GM21737 (cell line): ENCODE measurements at regions not wholly inside any gene's neighbourhood (a gene's known extent, or its start where the extent isn't known, plus 50 kb on each side); places are given as distances from the start of the nearest gene placed in this dataset.

Experiments used
- ATAC-seq: cut with Tn5 transposase; IDR thresholded peaks from one replicate; pipeline ENCODE4 v1.9.1; 2021; ENCODE audit warnings: mild to moderate bottlenecking, moderate library complexity; ENCODE audit not compliant: unreplicated experiment

GRCh38 chr4:24419181-24420034 lies 164.9 kb downstream of the DHX15 start:
- peak; percentile 89 for ATAC-seq

DNA sequence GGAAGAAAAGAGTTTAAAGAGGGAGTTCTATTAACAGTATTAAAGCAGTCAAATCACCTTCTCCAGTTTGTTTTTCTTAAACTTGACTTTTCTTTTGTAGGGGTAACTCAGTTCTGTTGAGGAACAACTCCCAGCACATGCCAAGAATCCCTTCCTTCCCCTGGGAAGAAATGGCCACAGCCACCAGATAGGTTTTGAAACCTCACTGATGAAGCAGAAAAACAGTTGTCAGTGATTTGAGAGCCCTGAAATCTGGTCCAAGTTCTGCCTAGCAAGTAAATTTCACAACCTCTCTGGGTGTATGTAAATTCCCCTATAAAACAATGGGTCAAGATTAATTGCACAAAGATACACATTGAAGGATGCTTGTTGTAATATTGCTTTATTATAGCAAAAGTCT lies 167.1 kb downstream of the DHX15 start:
- no peak for ATAC-seq

- no peak for ATAC-seq
Observed at GRCh38 chr4:24416293-24416692, 168.1 kb downstream of the DHX15 start.

DNA sequence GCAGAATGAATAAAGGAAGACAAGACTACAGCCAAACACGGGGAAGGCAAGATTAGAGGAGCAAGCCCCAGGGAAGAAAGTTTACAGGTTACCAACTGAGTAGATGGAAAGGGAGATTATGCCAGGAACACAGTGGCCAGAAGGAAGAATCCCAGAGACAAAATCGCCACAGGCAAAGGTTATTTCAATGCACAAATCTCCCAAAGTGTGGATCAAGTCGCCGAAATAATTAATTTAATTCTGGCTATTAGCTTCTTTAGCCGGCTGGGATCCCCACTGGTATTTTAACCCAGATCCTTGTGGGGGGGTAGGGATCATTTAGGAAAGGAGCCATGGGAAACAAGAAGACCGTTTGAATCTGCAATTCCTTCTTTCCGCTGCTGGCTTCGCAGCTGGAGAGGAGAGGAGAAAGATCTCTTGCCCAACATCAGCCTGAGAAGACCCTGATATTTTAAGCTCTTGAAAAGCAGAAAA lies 171.0 kb downstream of the DHX15 start:
- no peak for ATAC-seq

DNA sequence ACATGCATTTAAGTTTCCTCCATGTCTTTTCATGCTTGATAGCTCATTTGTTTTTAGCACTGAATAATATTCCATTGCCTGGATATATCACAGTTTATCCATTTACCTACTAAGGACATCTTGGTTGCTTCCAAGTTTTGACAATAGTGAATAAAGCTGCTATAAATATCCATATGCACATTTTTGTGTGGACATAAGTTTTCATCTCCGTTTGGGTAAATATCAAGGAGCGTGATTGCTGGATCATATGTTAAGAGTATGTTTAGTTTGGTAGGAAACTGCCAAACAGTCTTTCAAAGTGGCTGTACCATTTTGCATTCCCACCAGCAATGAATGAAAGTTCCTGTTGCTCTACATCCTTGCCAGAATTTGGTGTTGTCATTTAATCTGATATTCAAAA lies 172.5 kb downstream of the DHX15 start:
- ATAC-seq: no peak

DNA sequence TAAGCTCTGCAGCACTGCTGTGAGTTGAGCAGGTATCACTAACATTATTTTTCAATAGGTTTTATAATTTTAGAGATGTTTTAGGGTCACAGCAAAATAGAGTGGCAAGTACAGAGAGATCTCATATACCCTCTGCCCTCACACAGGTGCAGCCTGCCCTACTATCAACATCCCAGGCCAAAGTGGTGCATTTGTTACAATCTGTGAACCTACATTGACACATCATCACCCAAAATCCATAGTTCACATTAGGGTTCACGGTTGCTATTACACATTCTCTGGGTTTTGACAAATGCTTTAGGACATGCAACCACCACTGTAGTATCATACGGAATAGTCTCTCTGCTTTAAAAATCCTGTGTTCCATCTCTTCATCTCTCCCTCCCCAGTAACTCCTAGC lies 173.1 kb downstream of the DHX15 start:
- no peak for ATAC-seq

- no peak for ATAC-seq
Observed at GRCh38 chr4:24408640-24409039, 175.7 kb downstream of the DHX15 start.

- no peak for ATAC-seq
Observed at GRCh38 chr4:24405926-24406325, 178.4 kb downstream of the DHX15 start.

DNA sequence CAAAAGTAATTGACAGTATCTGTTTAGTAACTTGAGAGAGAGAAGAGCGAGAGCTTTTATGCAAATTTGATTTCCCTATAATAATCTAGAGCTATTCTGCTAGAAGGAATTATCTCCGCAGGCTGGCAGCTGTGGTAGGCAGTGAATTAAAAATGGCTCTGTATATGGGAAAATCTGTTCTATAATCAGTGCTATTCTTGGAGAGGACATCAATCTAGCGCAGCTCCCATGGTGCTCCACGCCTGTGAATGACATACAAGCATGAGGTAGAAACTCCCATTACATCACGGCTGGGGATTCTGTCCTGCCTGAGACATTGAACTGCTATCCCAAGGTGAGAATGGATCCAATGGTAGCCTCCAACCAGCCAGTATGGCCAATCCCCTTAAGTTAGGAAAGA lies 179.0 kb downstream of the DHX15 start:
- ATAC-seq: no peak

GRCh38 chr4:24404281-24404680 lies 180.1 kb downstream of the DHX15 start:
- ATAC-seq: no peak

DNA sequence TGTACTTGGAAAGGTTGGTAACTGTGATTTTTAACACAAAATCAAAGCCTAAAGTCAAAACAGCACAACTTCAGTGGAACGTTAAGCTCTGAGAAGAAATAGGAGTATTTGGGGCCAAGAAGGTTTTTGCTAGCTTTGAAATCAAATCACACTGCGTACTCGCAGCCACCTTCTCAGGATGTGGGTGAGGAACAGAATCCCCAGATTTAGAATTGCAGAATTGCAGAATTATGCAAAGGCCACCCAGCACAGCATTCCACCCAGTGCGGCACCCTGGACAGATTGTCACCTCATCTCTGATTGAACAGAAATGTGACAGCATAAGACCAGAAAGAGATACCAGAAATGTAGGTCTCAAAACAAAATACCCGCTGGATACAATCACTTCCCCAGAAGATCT lies 181.1 kb downstream of the DHX15 start:
- no peak for ATAC-seq

GRCh38 chr4:24400537-24400936 lies 183.8 kb downstream of the DHX15 start:
- ATAC-seq: no peak

GRCh38 chr4:24396988-24397387 lies 187.4 kb downstream of the DHX15 start:
- ATAC-seq: no peak

DNA sequence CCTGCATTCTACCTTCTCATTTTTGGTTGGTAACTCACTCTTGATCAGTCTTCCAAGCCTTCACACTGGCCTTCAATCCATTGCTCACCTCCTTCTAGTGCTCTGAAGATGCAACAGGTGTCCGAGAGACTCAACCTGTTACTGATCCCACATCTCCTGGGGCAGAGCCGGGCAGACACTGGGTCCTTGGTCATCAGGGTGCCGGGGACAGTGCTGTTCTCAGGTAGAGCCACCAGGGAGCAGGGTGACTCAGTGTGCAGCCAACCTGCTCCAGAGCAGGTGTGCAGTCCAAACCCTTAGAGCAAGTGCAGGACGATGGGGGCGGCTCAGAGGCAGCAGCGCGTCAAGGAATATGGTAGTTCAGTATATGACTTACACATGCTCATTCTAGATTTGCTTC lies 188.4 kb downstream of the DHX15 start:
- no peak for ATAC-seq

DNA sequence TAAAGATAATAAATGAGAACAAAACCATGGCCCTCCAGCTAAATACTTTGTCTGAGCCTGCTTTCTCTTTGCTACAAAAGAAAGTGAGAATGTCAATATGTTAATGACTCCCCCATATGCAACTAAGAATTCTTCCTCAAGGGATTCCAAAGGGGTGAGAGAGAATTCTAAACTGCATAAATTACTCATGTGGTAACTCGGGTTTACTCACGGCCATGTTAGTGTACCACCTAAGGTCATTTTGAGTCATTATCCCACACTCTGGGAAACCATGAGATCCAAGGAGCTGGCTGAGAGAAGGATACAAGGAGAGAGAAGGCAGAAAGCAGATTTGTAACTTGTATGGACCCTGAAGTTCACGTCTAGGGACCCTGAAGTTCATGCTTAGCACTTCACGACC lies 190.3 kb downstream of the DHX15 start:
- no peak for ATAC-seq

- ATAC-seq: no peak
Observed at GRCh38 chr4:24392613-24393012, 191.7 kb downstream of the DHX15 start.

- ATAC-seq: peak; percentile 98
Observed at GRCh38 chr4:24382381-24382780, 202.0 kb downstream of the DHX15 start.

GRCh38 chr4:24380957-24381665 lies 203.2 kb downstream of the DHX15 start:
- ATAC-seq: no peak

DNA sequence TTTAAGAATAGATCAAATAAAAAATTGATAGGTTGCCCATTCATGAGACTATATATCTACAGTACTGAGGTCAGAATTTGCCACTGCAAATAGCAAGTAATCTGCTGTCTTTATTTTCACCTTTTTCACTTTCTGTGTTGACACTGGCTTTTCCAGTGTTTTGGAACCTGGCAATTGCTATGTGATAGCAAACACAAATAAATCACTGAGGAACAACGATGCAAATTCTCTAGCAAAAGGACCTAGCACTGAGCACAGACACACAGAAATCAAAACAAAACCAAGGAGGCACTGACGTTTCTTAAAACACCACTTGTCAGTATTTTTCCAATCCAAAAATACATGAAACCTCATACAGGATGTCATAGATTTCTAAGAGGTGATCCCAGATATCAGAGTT lies 210.7 kb downstream of the DHX15 start:
- ATAC-seq: no peak

GRCh38 chr4:24372881-24373280 lies 211.5 kb downstream of the DHX15 start:
- no peak for ATAC-seq

GRCh38 chr4:24372341-24372740 lies 212.0 kb downstream of the DHX15 start:
- ATAC-seq: no peak

DNA sequence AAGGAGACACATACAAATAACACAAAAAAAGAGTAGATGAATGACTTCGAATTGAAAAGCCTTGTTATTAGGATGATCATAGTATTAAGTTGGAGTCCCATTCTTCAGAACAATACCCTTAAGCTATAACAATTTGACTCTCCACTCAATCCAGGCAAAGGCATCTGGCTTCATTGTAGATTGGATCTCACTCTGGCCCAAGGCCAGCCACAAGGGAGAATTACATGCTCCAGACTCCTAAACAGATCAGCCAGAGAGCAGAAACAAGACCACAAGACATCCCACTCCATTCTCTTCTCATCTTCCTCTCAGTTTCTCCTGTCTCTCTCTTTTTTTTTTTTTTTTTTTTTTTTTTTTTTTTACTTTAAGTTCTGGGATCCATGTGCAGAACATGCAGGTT lies 213.9 kb downstream of the DHX15 start:
- ATAC-seq: no peak
